ENCODE measurements at regions not wholly inside any gene's neighbourhood (a gene's known extent, or its start where the extent isn't known, plus 50 kb on each side); places are given as distances from the start of the nearest gene placed in this dataset.

DNA sequence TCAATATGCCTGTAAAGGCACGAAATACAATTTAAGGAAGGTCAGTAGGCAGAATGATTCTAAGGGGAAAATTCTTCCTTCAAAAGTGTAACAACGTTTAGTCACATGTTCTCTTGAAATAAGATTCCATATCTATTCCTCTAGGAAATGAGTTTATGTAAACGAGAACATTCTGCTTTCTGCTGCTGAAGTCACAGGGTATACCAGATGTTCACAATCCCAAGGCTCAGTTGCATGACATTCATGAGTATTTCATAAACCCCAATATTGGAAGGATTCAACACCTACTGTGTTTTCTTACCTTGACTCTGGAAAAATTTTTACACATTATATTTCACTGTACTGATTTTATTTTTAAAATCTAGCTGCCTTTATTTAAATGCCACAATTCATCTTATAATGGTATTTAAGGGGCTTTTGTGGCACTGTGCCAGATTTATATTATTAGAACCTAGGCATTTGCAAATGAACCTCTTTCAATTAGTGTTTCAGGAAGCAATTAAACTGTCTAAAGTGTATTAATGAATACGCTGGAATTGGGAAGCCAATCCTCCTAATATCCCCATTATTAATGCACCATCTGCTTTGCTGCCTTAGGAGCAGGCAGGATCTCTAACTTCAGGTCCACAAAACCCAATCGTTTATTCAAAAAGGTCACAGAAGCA, 542.6 kb upstream of the KLHL29 start:
- no peak for DNase-seq (ENCODE audit: low read depth)

DNA sequence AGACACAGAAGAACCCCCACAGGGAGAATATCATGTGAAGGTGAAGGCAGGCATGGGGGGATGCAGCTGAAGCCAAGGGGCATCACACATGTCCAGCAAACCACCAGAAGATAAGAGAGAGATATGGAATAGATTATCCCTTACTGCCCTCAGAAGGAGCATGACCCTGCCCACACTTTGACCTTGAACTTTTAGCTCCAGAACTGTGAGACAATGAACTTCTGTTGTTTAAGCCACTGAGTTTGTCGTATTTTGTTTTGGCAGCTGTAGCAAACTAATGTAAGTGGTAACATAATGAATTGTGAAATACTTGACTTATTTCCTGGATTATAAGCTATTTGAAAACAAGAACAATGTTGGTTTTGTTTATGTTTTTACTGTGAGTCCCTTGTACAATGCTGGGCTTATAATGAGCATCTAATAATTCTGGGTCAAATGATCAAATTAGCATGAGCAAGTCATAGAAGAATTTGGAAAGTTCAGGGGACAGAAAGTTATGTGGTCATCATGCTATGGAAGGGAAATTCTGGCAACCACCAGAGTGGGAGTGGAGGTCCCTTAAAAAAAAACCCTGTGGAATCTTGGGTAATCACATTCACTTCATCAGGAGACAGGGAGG, 541.0 kb upstream of the KLHL29 start:
- no peak for DNase-seq (ENCODE audit: low read depth)

DNA sequence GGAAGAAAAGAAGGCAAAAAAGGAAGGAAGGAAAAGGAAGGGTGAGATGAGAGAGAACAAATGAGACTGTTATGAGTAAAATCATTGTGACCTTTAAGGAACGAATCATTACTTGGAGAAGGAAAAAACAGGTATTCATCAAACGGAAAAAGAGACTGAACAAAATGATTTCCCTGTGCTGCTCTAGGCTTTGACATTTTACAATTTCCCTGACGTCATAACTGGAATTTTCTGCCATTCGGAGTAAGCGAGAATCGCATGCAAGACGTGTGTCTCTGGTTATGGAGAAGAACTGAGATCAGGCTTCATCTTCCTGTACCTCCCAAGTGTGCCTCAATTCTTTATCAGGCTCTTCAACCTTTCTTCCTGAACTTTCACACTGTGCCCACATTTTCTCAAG, 534.7 kb upstream of the KLHL29 start:
- DNase-seq (ENCODE audit: low read depth): no peak

DNA sequence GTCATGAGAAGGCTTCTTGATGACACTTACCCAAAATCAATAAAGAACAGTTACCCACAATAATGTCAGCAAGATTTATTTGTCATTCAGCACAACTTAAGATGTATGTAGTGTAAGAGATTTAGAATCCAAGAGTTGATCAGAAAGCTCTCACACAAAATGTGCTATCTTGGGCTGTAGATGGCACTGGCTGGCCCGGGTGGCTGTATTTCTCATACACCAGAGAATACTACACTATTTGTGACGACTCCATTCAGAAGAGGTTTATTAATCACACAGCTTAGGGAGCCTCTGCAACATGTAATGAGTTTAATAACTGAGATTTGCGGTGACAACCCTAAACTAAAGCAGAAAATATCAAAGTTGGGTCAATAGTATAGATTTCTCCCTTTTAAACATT, 530.4 kb upstream of the KLHL29 start:
- no peak for DNase-seq (ENCODE audit: low read depth)

DNA sequence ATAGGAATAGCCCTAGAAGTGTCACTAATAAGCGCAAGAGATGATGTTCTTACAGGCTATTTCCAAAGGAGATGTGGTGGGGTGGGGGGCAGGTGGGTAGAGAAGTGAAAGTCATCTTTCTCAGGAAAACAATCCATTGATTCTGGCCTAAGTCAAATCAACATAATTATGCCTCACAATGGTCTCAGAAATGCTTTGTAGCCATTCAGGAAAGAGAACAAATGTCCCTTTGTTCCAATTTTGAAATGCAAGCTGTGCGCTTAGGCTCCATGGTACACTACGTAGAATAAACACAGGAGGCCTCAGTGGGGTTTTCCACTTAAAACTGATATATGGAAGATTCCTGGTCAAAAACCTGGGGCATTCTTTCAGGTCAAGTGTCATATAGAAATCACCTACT, 529.9 kb upstream of the KLHL29 start:
- DNase-seq (ENCODE audit: low read depth): no peak

DNA sequence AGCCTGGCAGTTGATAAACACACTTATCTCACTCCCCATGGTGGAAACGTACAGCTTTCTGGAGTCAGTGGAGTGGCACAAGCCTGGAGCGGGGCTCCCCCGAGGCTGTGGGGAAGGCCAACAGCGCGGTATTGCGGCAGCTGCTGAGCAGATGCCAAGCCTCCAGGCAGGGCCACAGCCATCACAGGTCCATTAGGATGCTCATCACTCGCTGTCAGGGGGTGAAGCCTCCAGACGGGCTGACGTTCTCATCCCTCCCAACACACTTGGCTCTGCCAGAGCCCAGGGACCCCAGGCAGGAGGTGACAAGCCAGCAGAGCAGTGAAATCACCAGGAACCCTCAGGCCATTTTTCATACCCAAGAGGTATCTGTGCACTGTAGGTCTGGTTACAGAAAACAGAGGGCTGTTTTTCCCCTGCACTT, 529.2 kb upstream of the KLHL29 start:
- no peak for DNase-seq (ENCODE audit: low read depth)

DNA sequence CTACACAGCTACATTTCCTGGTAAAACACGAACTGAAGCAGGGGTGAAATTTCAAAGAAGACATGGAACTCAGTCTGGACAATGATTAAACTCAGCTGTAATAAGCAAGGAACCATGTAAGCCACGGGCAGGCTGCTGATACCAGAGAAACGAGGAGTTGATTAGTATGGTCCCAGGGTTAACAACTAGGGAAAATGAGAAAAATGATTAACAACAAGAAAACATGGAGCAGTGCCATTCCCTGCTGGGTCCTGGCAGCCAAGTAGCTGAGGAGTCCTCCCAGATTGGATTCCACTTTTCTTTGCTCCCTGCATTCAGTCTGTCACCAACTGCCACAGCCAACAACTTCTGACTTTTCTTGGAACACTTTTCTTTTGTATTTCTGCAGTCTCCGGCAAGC, 517.0 kb upstream of the KLHL29 start:
- DNase-seq (ENCODE audit: low read depth): no peak

DNA sequence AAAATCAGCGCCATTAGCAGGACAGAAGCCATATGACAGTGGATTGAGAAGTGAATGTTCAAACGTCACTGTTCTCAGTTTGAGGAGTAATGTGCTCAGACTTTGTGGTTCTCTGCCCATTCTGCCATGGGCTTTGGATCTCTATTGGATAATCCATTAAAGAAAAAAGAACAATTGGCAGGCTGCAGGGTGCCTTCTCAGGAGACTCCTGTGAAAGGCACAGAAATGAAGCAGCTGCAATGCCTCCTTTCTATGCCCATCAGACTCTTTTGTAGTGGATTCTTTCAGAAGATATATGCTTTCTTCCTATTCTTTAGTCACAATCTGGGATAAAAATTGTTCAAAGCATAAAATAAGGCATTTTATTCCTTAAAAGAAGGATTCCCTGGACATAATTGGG, 506.9 kb upstream of the KLHL29 start:
- DNase-seq (ENCODE audit: low read depth): no peak

DNA sequence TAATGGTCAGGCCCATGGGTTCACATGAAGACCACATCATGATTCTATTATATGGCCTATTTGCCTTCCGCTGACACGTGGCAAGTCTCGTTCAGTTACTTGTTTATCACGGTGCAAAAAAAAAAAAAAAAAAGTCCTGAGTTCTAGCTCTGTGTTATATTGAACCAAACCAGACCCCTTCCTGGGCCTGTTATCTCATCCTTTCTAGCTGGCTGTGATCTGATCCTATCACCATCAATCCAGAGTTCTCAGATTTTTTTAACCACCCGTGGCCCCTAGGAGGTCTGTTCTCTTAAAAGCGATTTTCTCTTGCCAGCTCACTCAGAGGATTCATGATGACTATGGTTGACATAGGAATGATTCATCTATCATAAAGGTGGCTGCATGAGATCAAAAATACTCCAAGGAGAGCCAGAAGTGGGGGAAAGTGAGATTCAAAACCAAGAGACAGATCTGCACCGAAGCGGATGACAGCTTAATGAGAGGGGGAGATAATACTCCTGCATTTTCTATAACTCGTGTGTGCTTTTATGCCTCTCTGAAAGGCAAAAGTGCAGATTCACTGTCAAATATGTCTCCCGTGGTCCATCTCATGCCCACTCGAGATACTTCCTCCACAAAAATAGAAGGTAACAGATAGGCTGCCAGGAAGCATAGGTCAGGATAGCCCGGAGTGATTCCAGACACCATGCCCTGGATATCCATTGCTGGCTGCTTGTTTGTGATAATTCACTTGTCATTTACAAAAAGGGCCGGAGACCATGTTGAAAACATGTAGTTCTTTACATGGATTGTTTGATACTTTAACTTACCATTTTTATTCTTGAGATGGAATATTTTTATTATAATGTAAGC, 505.7 kb upstream of the KLHL29 start:
- no peak for DNase-seq (ENCODE audit: low read depth)

DNA sequence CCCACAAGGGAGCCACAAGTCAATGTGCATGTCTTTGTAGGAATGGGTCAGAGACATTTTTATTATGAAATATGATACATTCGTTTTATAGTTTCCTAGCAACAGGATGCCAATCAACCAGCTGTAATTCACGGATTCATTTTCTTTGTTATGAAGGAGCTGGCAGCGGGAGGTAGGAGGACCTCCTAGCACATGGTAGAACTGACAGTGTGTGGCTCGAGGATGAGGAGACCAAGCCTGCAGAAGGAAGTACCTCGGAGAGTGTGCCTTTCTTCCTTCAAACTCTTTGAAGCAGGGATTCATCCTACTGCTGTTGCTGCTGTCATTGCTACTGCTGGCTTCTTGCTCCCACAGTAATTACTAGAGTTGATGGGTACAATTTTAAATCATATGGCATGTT, 504.8 kb upstream of the KLHL29 start:
- no peak for DNase-seq (ENCODE audit: low read depth)

DNA sequence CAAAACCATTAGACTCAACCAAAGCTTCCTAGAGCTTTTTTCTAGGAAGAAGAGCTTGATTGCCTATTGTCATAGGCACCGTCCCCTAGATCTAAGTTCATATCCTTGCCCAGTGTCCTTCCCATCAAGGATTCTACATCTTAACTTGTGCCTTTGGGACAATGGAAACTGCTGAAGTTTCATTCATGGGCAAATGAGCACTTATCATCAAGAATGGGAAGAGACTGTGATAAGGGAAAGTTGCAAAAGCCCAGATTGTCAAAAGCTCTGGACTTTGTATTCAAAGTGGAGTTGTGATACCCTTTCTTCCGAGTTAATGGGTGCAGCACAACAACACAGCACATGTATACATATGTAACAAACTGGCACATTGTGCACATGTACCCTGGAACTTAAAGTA, 503.0 kb upstream of the KLHL29 start:
- no peak for DNase-seq (ENCODE audit: low read depth)

DNA sequence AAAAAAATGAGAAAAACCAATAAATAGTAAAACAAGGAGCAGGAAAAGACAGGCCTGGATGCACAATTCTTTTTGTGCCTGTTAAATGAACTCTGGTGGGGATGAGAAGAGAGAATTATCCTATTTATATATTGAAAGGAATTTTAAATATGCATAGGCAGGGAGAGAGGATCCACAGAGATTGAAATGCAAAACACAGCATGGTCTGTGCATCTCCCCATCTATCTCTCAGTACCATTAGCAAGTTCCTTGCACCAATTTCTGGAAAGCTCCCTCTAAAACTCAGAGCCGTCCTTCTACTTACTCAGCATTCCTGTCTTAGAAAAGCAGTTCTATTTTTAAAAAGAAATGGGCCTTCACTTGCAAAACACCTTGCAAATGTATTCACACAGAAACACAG, 502.3 kb upstream of the KLHL29 start:
- DNase-seq (ENCODE audit: low read depth): no peak

DNA sequence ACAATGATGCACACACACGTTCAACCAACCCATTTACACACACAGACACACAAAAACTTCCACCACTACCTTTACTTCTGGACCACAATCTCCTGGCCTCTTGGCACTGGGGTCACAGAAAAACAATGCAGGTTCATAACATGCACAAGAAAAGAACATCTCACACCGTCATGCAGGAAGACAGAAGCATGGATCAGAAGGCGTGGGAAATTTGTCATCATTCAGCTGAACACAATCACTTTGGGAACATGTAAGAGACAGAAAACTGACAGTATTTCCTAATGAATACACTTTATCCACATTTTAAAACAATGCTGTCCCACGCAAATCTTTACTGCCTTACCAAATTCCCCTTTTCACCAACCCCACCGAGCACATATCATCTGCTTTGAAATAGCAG, 501.9 kb upstream of the KLHL29 start:
- no peak for DNase-seq (ENCODE audit: low read depth)

DNA sequence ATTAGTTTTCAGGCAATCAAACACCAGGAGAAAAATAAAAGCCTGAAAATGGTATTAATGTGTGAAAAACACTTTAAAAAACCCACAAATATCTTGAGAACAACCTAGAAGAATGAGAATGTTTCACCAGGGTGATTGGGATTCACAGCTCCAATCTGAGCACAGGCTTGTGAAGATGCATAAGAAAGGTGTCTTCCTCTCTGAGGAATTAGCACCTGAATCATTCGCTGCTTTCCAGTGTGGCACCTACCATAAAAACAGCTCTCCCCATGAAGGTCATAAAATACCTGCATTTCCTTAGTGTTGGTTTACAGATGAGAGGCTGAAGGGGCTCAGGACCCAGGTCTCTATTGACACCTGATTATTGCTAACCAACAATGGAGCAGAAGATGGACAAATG, 499.7 kb upstream of the KLHL29 start:
- no peak for DNase-seq (ENCODE audit: low read depth)

DNA sequence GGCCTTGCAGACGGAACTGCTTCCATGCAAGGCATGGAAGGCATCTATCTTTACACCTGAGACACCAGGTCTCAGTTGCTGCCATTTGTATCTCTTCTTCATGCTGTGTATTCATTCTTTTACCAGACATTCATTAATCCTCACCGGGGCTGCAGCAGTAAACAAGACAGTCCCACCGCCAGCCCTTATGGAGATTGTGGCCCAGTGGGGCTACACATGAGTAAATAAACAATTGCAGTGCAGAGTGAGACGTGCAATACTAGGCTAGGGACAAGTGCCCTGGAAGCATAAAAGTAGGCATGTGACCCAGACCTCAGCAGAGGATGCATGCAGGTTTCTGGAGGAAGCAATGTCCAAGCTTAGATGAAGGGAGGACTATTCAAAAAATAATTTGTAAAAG, 497.6 kb upstream of the KLHL29 start:
- DNase-seq (ENCODE audit: low read depth): no peak

DNA sequence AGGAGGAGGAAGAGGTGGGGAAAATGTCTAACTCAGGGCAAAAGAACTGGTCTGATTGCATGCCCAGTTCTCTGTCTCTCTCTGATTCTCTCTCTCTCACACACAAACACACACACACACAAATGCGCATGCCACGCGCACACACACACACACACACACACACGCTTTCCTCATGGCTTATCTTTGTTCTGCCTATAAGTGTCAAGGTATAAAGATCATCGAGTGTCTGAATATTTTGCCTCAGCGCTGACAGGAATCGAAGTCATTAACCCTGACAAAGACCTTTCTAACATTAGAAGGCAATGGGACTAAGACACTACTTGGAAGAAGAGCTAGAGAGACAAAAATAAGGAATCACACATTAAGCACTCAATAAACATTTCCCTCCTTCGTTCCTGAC, 497.1 kb upstream of the KLHL29 start:
- DNase-seq (ENCODE audit: low read depth): no peak

DNA sequence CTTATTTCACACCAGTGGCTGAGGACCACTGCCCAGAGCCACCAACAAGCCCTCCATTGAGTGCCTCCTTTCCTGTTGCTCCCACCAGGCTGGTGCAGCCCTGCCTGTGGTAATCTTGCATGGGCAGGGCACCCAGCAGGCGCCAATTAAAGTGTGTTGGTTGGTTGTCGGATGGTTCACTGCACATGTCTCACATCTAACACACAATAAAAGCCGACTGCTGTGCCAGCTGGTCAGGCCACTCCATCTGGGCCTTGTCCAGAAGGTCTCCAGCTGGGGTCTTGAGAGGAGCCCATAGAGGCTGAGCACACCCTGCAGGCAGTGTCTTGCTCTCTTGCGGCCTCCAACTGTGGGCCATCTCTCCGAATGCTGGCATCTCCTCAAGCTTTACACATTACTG, 494.8 kb upstream of the KLHL29 start:
- DNase-seq (ENCODE audit: low read depth): no peak

DNA sequence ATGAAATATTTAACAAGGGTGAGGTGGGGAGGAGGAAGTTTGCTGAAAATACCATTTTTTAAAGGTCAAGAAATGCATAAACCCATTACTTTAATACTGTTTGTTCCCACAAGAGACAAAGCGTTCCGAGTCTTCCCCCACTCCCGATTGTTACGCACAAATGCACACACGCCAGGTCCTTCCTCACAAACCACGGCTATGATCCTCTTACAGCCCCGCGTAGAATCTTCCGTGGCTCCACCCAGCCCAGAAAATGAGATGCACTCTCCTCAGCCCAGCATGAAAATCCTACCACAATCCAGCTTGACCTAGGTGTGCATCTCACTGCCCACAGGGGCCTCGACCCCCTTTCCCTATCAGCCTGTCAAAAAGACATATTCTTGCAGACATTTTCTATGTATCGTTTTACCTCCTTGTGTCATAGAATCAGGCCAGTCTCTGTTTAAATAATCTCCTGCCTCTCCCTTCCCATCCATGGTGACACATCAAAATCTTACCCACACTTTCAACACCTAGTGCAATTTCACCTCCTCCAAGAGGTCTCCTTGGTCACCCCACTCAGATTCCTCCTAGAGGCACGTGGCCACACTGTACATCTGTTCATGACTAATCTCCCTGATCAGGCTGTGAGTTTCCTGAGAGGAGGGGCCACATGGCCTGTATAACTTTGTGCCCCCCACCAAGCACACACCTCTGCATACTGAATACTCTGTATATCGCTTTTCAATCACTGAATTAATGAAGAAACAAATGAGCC, 491.0 kb upstream of the KLHL29 start:
- no peak for DNase-seq (ENCODE audit: low read depth)

DNA sequence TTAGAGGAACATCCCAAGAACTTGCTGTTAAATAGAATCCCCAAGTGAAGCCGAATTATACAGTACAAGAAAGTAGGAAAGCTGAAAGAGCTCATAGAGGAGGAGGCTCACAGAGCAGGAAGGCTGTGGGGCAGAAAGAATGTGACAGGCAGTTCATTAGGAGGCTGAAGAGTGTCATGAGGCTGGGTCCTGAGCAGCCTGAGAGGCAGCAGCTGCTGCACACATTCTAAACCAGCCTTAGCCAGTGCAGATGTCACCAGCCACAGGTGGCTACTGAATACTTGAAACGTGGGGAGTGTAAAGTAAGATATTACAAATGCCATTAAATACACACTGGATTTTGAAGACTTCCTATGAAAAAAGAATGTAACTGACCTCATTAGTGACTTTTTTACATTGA, 490.2 kb upstream of the KLHL29 start:
- DNase-seq (ENCODE audit: low read depth): no peak

DNA sequence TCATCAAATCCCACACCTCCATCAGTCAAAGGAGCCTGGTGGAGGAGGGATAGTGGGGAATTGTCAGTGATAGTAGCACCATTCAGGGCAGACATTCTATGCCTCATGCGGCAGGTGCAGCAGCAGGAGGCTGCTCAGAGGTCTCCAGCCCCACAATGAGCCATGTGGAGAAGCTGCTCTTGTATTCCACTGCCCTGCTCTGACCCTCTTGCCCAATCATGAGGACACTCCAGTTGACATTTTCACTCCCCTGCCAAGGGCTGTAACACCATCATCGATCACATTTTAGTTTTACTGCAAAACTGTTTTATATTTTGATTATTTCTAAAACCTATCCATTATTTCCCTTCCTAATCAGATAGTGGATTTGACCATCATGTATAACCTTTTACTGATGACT, 487.6 kb upstream of the KLHL29 start:
- no peak for DNase-seq (ENCODE audit: low read depth)

DNA sequence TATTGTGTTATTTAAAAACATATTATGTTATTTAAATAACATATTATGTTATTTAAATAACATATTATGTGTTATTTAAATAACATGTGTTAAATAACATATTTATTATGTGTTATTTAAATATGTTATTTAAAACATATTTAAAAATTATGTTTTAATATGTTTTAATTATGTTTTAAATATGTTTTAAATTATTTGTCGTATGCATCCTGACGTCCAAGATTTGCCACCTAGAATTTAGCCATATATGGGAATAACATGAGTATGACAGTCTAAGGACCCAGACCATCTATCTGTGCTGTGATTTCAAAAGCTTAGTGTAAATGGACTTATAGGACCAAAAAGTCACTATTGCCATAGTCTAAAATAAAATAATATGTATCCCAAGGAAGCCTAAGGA, 484.3 kb upstream of the KLHL29 start:
- no peak for DNase-seq (ENCODE audit: low read depth)

DNA sequence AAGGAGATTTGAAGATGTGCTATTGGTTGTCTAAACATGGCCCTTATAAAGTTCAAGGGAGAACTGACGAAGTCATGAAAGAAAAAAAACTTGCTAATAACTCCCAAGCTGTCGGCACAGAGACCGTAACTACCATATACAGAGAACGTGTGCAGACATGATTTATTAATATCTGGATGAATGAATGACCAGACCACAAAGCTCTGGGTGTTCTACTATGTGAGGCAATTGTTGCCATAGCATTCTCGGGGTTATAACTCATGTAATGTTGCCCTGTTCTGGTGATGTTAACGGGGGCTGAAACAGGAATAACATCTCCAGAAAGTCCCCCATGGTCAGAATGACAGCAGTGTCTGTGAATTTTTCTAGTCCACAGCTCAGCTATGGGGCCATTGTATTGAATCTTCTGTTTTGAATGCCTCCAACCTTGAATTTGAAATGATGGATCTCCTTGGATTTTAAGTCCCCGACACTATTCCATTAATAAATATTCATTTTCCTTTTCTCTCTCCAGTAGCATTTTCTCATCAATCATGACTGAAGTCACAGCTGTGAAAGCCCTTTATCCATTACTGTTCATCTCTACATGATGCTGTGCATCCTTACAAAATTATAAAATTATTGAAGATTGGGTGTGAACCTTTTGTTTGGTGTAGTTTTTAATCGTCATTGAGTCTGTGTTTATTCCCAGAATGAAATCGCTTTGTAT, 483.4 kb upstream of the KLHL29 start:
- no peak for DNase-seq (ENCODE audit: low read depth)
